Endodermal cell (in vitro differentiated cells): ENCODE measurements at regions not wholly inside any gene's neighbourhood (a gene's known extent, or its start where the extent isn't known, plus 50 kb on each side); places are given as distances from the start of the nearest gene placed in this dataset.

Experiments
- DNase-seq: peaks from one replicate; pipeline ENCODE4 v3.0.0-alpha.2; 2017
- H3K27ac ChIP-seq: 2 replicates; pipeline ENCODE4 v1.5.1; 2013; ENCODE audit warnings: mild to moderate bottlenecking, low read depth, low read length, moderate library complexity
- H3K27me3 ChIP-seq: 2 replicates; pipeline ENCODE4 v1.6.1; 2013; ENCODE audit warnings: mild to moderate bottlenecking, low read length, moderate library complexity; ENCODE audit not compliant: insufficient read depth, control insufficient read depth, poor library complexity, severe bottlenecking
- H3K36me3 ChIP-seq: 2 replicates; pipeline ENCODE4 v1.7.0; 2013; ENCODE audit warnings: mild to moderate bottlenecking, low read length, moderate library complexity; ENCODE audit not compliant: control insufficient read depth, insufficient read depth
- H3K4me1 ChIP-seq: one replicate; pipeline ENCODE4 v1.7.0; 2013; ENCODE audit warnings: low read length; ENCODE audit not compliant: control insufficient read depth, insufficient read depth
- H3K4me3 ChIP-seq: 2 replicates; pipeline ENCODE4 v1.5.1; 2013; ENCODE audit warnings: mild to moderate bottlenecking, low read length, moderate library complexity
- H3K9ac ChIP-seq: 2 replicates; pipeline ENCODE4 v1.6.1; 2013; ENCODE audit warnings: mild to moderate bottlenecking, low read length, moderate library complexity; ENCODE audit not compliant: poor library complexity, severe bottlenecking; ENCODE audit errors: extremely low read depth
- H3K9me3 ChIP-seq: 2 replicates; pipeline ENCODE4 v1.6.1; 2013; ENCODE audit warnings: mild to moderate bottlenecking, low read length, moderate library complexity; ENCODE audit not compliant: control insufficient read depth
- H3K27ac Mint-ChIP-seq: 2 replicates; pipeline ENCODE4 v1.8.0; 2020; ENCODE audit warnings: mixed read lengths
- H3K27me3 Mint-ChIP-seq: 2 replicates; pipeline ENCODE4 v1.8.0; 2021; ENCODE audit warnings: mild to moderate bottlenecking, mixed read lengths; ENCODE audit not compliant: insufficient read depth
- H3K36me3 Mint-ChIP-seq: 2 replicates; pipeline ENCODE4 v1.8.0; 2020; ENCODE audit warnings: low read depth, mixed read lengths
- H3K4me1 Mint-ChIP-seq: 2 replicates; pipeline ENCODE4 v1.8.0; 2020; ENCODE audit warnings: mixed read lengths
- H3K4me3 Mint-ChIP-seq: 2 replicates; pipeline ENCODE4 v1.8.0; 2020; ENCODE audit warnings: mild to moderate bottlenecking, moderate library complexity, mixed read lengths
- H3K9me3 Mint-ChIP-seq: 2 replicates; pipeline ENCODE4 v1.8.0; 2020; ENCODE audit warnings: mild to moderate bottlenecking, mixed read lengths
- CTCF ChIP-seq: fragments of 200-600 bp; sonication (generic); conservative IDR thresholded peaks from 2 replicates; pipeline ENCODE4 v1.5.0; 2021; ENCODE audit warnings: antibody characterized with exemption, mild to moderate bottlenecking
- WGBS, 2 experiments: methylation state at CpG; one replicate each; pipeline versions ENCODE4 v1.1.5 to v1.1.7; 2013; ENCODE audit warnings: missing lambda C conversion rate in 2 of 2, mixed read lengths in 1 of 2; ENCODE audit not compliant: insufficient coverage in 1 of 2, insufficient read length in 1 of 2; 5-methylcytosine and 5-hydroxymethylcytosine counted together

GRCh38 chrX:148382983-148383382 is 117.4 kb upstream of the AFF2 start:
- Mint-ChIP-seq H3K36me3 (no peaks in the 10 kb centered on the region), H3K4me3 (no peak overlapping the region), H3K27ac (no peak overlapping the region), H3K9me3 (peaks cover 49% of the 10 kb centered on the region), H3K27me3 (peaks cover 6% of the 10 kb centered on the region), H3K4me1 (peaks cover 16% of the 10 kb centered on the region)
- Histone ChIP-seq H3K27ac (no peak overlapping the region), H3K9ac (no peak overlapping the region), H3K36me3 (no peaks in the 10 kb centered on the region), H3K4me1 (no peaks in the 10 kb centered on the region), H3K4me3 (no peak overlapping the region), H3K27me3 (peaks cover 54% of the 10 kb centered on the region), H3K9me3 (no peaks in the 10 kb centered on the region)
- WGBS, 2 experiments = 36 to 50% methylated on average over 1 to 2 of the region's 2 CpGs
- DNase-seq = peak; percentile 57
- TF ChIP-seq CTCF = no peak

DNA sequence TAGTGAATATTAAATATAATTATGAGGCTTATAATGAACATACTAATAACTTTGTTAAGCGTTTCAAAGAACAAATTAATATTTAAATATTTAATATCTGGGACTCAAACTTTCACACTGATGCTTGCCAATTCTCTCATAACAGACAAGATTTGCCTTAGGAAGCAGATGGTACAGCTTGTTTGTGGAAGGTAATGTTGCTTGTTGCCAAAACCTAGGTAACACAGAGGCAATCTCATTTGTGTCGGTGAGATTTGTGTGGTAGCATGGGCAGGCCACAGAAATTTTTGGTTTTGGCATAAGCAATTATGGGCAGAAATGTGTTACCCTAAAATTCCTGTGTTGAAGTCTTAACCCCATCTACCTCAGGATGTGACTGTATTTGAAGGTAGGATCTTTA is 114.9 kb upstream of the AFF2 start:
- H3K9ac ChIP-seq = no peak overlapping the region
- peaks cover 16% of the 10 kb centered on the region for H3K4me1 Mint-ChIP-seq
- no peak for TF ChIP-seq CTCF
- H3K9me3 ChIP-seq = no peaks in the 10 kb centered on the region
- WGBS, 2 experiments = 82% methylated on average over 1 of the region's 2 CpGs; no CpG with 5 or more reads in 1 of the 2 experiments
- no peak overlapping the region for H3K27ac Mint-ChIP-seq
- peaks cover 6% of the 10 kb centered on the region for H3K27me3 Mint-ChIP-seq
- H3K36me3 Mint-ChIP-seq = no peaks in the 10 kb centered on the region
- H3K27ac ChIP-seq = no peak overlapping the region
- peaks cover 45% of the 10 kb centered on the region for H3K27me3 ChIP-seq
- no peaks in the 10 kb centered on the region for H3K36me3 ChIP-seq
- no peak for DNase-seq
- peaks cover 44% of the 10 kb centered on the region for H3K9me3 Mint-ChIP-seq
- no peaks in the 10 kb centered on the region for H3K4me1 ChIP-seq
- H3K4me3 ChIP-seq = no peak overlapping the region
- no peak overlapping the region for H3K4me3 Mint-ChIP-seq

GRCh38 chrX:148389629-148390028 is 110.8 kb upstream of the AFF2 start:
- peaks cover 18% of the 10 kb centered on the region for H3K27me3 ChIP-seq
- no peak for DNase-seq
- no peaks in the 10 kb centered on the region for H3K9me3 ChIP-seq
- TF ChIP-seq CTCF = no peak
- WGBS, 2 experiments = no CpG with 5 or more reads among the region's 2 CpGs
- H3K9ac ChIP-seq = no peak overlapping the region
- no peaks in the 10 kb centered on the region for H3K4me1 ChIP-seq
- Mint-ChIP-seq H3K4me1 (peaks cover 9% of the 10 kb centered on the region), H3K27me3 (peaks cover 3% of the 10 kb centered on the region), H3K27ac (no peak overlapping the region), H3K9me3 (peaks cover 51% of the 10 kb centered on the region), H3K36me3 (no peaks in the 10 kb centered on the region), H3K4me3 (no peak overlapping the region)
- no peak overlapping the region for H3K27ac ChIP-seq
- H3K36me3 ChIP-seq = no peaks in the 10 kb centered on the region
- no peak overlapping the region for H3K4me3 ChIP-seq
